Muscle layer of colon (tissue), 2 donors: ENCODE measurements at regions not wholly inside any gene's neighbourhood (a gene's known extent, or its start where the extent isn't known, plus 50 kb on each side); places are given as distances from the start of the nearest gene placed in this dataset.

Experiments used
- H3K27ac ChIP-seq: one replicate; pipeline ENCODE4 v1.7.0; 2013; ENCODE audit warnings: low read depth, mild to moderate bottlenecking, low read length, moderate library complexity
- H3K27me3 ChIP-seq, 2 donors: one replicate each; pipeline ENCODE4 v1.7.0; 2013; ENCODE audit warnings: low read length in 2 of 2, mild to moderate bottlenecking in 2 of 2; ENCODE audit not compliant: insufficient read depth in 2 of 2, control insufficient read depth in 1 of 2
- H3K36me3 ChIP-seq: one replicate; pipeline ENCODE4 v1.7.0; 2013; ENCODE audit warnings: mild to moderate bottlenecking, low read length; ENCODE audit not compliant: insufficient read depth
- H3K4me1 ChIP-seq: one replicate; pipeline ENCODE4 v1.7.0; 2013; ENCODE audit warnings: mild to moderate bottlenecking, low read length; ENCODE audit not compliant: insufficient read depth
- H3K4me3 ChIP-seq, 2 donors: one replicate each; pipeline ENCODE4 v1.7.0; 2013; ENCODE audit warnings: low read length in 2 of 2, low read depth in 1 of 2, mild to moderate bottlenecking in 1 of 2, moderate library complexity in 1 of 2
- H3K9ac ChIP-seq: one replicate; pipeline ENCODE4 v1.7.0; 2013; ENCODE audit warnings: low read length
- H3K9me3 ChIP-seq: one replicate; pipeline ENCODE4 v1.7.0; 2013; ENCODE audit warnings: mild to moderate bottlenecking, low read length
- donor health status: abdominal sarcoma.
- donor health status: Adenocarcinoma of cecum.

DNA sequence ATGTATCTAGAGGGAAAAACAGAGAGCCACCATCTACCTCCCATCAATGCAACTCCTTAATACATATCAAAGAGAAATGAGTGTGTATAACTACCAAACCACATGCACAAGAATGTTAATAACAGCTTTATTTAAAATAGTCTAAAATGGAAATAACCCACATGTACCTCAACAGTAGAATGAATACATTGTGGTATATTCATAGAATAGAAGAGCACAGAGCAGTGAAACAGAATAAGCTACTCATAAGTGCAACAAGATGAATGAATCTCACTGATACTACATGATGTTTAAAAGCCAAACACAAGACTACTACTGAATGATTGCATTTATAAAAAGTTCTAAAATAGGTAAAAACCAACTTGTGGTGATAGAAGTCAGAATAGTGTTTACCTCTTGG lies 232.5 kb downstream of the BTG1 start:
- Histone ChIP-seq H3K4me3 (no peak overlapping the region), H3K27ac (no peak overlapping the region), H3K27me3 (no peaks in the 10 kb centered on the region), H3K9ac (no peak overlapping the region), H3K4me1 (no peaks in the 10 kb centered on the region), H3K36me3 (no peaks in the 10 kb centered on the region), H3K9me3 (no peaks in the 10 kb centered on the region)

DNA sequence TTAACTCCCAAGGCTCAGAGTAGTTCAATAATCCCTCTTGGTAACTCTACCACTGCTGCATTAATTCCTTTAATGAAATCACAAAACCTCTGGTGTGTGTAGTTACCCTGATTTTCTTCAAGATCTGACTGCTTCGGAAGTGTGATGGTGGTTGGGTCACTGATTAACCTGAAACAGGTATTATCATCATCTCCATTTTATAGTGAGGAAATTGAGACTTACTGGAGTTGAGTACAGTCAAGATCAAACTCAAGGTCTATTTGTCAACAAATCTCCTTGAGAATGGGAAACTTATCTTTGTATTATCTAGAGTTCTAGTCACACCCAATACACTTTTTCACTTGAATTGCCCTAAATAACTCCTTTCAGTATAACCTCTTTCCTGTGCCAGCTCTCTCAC lies 233.5 kb downstream of the BTG1 start:
- Histone ChIP-seq H3K4me3 (no peak overlapping the region), H3K36me3 (no peaks in the 10 kb centered on the region), H3K27me3 (no peaks in the 10 kb centered on the region), H3K9ac (no peak overlapping the region), H3K9me3 (no peaks in the 10 kb centered on the region), H3K27ac (no peak overlapping the region), H3K4me1 (no peaks in the 10 kb centered on the region)

DNA sequence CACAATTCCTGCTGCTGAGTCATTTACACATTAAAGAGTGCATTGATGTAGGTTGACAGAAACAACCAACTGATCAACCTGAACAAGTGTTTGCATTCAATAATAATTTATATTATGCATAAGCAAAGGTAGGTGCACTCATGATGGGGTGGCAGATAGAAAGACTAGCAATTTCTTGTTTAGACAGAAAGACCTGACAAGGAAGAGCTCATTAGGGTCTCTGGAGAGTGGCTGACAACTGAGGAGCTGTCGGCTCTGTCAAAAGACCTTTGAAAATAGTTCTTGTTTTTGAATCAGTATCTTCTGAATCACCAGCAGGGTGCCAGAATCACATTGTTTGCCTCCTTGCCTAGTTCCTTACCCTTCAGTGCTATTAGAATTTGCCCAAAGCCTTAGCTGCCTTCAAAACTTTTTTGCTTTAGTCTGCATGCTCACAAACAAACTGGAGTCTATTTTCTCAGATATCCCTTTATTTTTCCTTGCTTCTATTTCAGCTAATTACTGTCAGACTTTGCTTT lies 234.7 kb downstream of the BTG1 start:
- Histone ChIP-seq H3K27me3 (no peaks in the 10 kb centered on the region), H3K4me3 (no peak overlapping the region), H3K9me3 (no peaks in the 10 kb centered on the region), H3K9ac (no peak overlapping the region), H3K36me3 (no peaks in the 10 kb centered on the region), H3K4me1 (no peaks in the 10 kb centered on the region), H3K27ac (no peak overlapping the region)

DNA sequence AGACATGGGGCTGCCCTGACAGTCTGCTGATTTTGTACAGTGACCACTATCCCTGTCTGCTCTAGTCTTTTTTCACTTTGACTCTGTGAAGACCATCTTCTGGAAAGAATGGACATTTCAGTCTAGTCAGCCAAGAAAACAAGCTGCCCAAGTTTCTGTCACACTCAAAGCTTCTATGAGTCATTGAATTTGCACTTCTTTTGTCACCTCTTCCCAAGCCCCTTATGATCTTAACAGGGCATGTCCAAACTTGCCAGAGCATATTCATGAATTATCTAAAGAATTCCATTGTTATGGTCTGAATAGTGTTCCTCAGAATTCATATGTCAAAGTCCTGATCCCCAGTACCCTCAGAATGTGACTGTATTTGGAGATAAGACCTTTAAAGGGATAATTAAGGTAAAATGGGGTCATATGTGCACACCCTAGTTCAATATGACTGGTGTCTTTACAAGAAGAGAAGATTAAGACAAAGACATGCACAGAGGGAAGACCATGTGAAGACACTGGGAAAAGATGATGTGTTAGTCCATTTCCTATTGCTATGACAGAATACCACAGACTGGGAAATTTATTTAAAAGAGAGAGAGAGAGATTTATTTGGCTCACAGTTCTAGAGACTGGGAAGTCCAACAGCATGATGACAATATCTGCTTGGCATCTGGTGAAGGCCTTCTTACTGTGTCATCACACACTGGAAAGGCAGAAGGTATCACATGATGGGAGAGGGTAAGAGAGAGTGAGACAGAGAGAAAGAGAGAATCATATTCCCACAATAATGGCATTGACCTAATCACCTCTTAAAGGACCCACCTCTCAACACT lies 242.6 kb downstream of the BTG1 start:
- Histone ChIP-seq H3K9me3 (no peaks in the 10 kb centered on the region), H3K4me1 (no peaks in the 10 kb centered on the region), H3K36me3 (no peaks in the 10 kb centered on the region), H3K9ac (no peak overlapping the region), H3K27me3 (no peaks in the 10 kb centered on the region), H3K27ac (no peak overlapping the region), H3K4me3 (no peak overlapping the region)

DNA sequence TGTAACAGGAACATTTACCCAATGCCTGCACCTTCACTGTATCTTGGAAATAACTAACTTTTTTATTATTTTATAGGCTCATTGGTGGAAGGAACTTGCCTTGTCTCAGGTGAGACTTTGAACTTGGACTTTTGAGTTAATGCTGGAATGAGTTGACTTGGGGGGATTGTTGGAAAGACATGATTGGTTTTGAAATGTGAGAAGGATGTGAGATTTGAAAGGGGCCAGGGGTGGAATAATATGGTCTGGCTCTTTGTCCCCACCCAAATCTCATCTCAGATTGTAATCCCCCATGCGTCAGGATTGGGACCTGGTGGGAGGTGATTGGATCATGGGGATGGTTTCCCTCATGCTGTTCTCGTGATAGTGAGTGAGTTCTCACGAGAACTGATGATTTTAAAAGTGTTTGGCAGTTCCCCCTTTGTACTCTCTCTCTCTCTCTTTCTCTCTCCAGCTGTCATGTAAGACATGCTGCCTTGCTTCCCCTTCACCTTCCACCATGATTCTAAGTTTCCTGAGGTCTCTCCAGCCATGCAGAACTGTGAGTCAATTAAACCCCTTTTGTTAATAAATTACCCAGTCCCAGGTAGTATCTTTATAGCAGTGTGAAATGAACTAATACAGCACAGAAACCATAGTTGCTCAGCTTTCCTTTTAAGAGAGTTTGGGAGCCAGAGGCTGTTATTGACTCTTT lies 244.1 kb downstream of the BTG1 start:
- no peak overlapping the region for H3K27ac ChIP-seq
- H3K36me3 ChIP-seq = no peaks in the 10 kb centered on the region
- no peak overlapping the region for H3K4me3 ChIP-seq
- H3K9ac ChIP-seq = no peak overlapping the region
- H3K4me1 ChIP-seq = peaks cover 3% of the 10 kb centered on the region
- H3K9me3 ChIP-seq = no peaks in the 10 kb centered on the region
- no peaks in the 10 kb centered on the region for H3K27me3 ChIP-seq

DNA sequence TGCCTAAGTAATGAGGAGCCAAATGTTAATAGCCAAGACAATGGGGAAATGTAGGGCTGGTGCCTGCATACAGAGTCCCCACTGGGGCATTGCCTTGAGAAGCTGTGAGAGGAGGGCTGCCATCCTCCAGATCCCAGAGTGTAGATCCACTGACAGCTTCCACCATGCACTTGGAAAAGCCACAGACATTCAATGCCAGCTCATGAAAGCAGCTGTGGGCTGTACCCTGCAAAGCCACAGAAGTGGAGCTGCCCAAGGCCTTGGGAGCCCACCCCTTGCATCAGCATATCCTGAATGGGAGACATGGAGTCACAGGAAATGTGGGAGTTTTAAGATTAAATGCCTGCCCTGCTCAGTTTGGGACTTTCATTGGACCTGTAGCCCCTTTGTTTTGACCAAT lies 244.7 kb downstream of the BTG1 start:
- no peak overlapping the region for H3K27ac ChIP-seq
- H3K9ac ChIP-seq = no peak overlapping the region
- H3K4me1 ChIP-seq = peaks cover 3% of the 10 kb centered on the region
- no peak overlapping the region for H3K4me3 ChIP-seq
- no peaks in the 10 kb centered on the region for H3K9me3 ChIP-seq
- no peaks in the 10 kb centered on the region for H3K36me3 ChIP-seq
- no peaks in the 10 kb centered on the region for H3K27me3 ChIP-seq

DNA sequence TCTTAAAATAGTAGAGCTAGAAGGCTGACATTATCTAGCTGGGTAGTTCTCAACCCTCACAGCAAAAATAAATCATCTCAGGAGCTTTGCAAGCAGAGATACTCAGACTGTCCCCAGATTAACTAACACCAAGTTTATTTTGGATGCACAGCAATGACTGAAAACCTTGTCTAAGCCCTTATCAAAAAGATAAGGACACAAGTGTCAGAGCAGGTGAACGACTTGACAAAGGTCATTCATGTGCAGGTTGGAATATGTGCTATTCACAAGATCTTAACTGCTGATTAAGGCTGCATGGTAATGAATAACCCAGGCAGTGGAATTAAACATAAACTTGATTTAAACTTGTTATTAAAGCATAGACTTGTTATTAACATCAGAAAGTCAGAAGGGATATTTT lies 246.6 kb downstream of the BTG1 start:
- no peaks in the 10 kb centered on the region for H3K27me3 ChIP-seq

DNA sequence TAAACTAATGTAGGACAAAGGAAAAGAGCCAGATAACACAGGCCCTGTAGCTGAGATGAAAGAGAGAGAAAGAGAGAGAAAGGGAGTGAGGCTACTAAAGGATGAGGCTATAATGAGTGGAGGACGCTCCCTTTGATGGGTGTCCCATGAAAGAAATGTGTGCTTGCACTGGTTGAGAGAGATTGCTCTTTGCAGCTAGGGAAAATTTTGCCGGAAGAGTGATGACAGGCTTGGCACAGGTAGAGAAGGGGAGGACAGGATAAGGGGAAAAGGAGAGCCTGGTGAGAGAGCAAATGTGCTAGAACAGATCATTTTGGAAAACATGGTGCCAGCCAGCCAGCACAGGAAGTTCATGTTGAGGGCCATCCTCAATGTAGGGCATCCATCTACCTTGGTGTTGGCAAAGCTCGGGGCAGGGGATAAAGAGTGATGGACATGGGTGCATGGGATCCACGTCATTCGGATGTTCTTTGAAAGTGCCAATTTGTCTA lies 248.6 kb downstream of the BTG1 start:
- Histone ChIP-seq H3K9me3 (no peaks in the 10 kb centered on the region), H3K36me3 (no peaks in the 10 kb centered on the region)

More for the DNA sequence above, 246.6 kb downstream of the BTG1 start:
- H3K9me3 ChIP-seq = no peaks in the 10 kb centered on the region
- no peak overlapping the region for H3K27ac ChIP-seq
- H3K4me1 ChIP-seq = peaks cover 3% of the 10 kb centered on the region
- H3K4me3 ChIP-seq = no peak overlapping the region
- H3K9ac ChIP-seq = no peak overlapping the region
- no peaks in the 10 kb centered on the region for H3K36me3 ChIP-seq

DNA sequence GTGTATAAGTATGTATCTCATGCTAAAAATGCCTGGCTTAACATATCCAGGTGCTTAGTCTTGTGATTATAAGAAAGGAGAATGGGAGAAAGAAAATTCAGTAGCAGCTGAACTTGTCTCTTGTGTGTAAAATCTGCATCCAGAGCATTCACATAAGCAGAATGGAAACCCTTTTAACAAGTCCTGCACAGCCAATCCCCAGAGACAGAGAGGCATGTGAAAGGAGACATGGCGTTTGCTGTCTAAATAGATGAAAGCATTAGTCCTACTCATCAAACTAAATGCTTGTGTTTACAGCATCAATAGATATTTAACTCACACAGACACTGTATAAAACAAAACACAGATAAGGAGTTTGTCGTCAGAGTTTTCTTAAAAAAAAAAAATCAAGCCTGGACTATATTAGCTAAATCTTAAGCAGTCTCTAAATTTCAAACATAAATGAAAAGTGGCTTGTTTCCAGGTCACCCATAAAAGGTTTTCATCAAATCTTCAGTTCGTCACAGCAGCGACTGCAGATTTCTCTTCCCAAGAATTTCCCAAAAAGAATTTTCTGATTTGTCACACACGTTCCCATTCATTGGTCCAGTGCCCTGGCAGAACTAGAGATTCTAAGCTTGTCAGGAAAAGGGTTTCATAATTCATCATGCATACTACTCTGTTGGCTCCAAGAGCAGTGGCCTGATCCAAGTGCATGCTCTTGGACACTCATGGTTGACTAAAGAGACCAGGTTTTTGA lies 249.2 kb downstream of the BTG1 start:
- Histone ChIP-seq H3K9me3 (no peaks in the 10 kb centered on the region), H3K36me3 (no peaks in the 10 kb centered on the region), H3K4me1 (peaks cover 3% of the 10 kb centered on the region), H3K27ac (no peak overlapping the region), H3K9ac (no peak overlapping the region), H3K4me3 (no peak overlapping the region), H3K27me3 (no peaks in the 10 kb centered on the region)

More for the DNA sequence above, 248.6 kb downstream of the BTG1 start:
- H3K9ac ChIP-seq = no peak overlapping the region
- peaks cover 3% of the 10 kb centered on the region for H3K4me1 ChIP-seq
- H3K4me3 ChIP-seq = no peak overlapping the region
- H3K27ac ChIP-seq = no peak overlapping the region
- no peaks in the 10 kb centered on the region for H3K27me3 ChIP-seq

DNA sequence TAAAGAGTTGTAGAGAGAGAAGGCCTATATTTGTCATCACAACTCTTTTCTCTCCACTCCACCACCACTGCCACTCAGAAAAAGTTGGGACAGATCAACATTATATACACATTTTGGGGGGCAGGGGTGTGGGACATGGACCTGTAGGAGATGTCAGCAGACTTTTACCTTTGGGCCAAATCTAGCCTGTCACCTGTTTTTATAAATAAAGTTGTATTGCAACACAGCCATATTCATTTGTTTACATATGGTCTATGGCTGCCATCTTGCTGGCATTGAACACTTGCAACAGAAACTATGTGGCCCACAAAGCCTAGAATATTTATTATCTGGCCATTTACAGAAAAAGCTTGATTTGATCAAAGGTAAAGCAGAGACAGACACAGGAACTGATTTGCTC lies 250.7 kb downstream of the BTG1 start:
- Histone ChIP-seq H3K9ac (no peak overlapping the region), H3K27me3 (no peaks in the 10 kb centered on the region), H3K9me3 (no peaks in the 10 kb centered on the region), H3K36me3 (no peaks in the 10 kb centered on the region), H3K27ac (no peak overlapping the region), H3K4me1 (peaks cover 3% of the 10 kb centered on the region), H3K4me3 (no peak overlapping the region)

DNA sequence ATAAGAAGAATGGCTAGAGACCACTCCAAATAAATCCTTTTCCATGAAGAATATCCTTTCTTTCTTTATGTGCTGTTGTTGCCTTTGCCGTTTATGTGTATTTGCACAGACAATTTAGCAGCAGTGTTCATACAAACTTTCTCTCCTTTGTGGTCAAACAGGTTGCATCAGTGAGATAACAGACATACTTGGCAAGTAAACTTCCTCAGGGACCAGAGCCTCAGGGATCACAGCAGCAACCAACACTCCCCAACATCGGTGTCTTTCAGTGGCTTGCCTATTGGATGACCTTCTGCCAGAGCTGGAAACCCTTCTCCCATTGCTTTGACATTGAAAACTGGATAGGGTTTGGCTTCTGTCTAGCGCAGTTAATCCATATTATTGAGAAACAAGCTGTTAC lies 252.2 kb downstream of the BTG1 start:
- no peaks in the 10 kb centered on the region for H3K9me3 ChIP-seq
- H3K27ac ChIP-seq = no peak overlapping the region
- no peak overlapping the region for H3K9ac ChIP-seq

More for the DNA sequence above, 252.2 kb downstream of the BTG1 start:
- H3K4me3 ChIP-seq = no peak overlapping the region
- H3K27me3 ChIP-seq = no peaks in the 10 kb centered on the region
- no peaks in the 10 kb centered on the region for H3K36me3 ChIP-seq
- peaks cover 3% of the 10 kb centered on the region for H3K4me1 ChIP-seq
